Stimulated activated CD8-positive, alpha-beta memory T cell treated with anti-CD3 and anti-CD28 coated beads, Interleukin-4, amount 100 ng/mL, for 48 hours (primary cell): ENCODE measurements at regions not wholly inside any gene's neighbourhood (a gene's known extent, or its start where the extent isn't known, plus 50 kb on each side); places are given as distances from the start of the nearest gene placed in this dataset.

Experiments used
- DNase-seq: peaks from one replicate; pipeline ENCODE4 v3.0.0-alpha.2; 2020

DNA sequence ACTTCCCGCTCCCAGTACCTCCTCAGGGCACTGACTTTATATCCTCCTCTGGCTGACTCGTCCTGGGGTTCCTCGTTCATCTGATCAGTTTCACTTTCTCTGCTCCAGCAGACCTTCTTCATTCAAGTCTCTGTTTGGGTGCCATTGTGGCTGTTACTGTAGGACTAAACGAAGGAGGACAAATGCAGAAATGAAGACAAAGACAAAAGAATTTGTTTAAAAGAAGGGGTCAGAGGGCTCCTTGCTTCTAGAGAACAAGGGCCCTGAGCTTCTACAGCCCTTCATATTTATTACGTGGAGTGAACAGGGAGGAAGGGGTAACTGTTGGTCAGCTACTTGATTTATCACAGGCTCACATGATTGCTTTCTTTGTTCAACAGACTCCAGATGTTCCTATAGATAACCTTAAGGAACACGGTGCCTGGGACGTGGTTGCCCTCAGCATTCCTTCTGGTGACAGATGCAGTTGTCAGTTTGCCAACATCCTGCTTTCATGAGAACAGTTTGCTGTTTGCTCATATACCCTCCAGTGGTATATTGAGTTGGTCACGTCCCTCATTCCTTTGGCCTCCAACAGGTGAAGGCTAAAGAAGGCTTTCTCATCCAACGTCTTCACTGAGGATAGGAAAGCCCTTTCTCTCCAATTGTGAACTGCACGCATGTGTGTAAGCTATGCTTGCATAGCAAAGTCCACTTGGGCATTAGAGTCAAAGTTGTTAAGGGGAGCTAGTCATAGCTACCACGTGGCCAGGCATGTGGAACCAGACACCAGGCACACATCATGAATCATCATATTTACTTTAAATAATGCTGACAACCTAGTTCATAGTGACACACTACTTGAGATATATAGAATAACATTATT lies 69.1 kb upstream of the BTN3A2 start:
- DNase-seq = no peak

DNA sequence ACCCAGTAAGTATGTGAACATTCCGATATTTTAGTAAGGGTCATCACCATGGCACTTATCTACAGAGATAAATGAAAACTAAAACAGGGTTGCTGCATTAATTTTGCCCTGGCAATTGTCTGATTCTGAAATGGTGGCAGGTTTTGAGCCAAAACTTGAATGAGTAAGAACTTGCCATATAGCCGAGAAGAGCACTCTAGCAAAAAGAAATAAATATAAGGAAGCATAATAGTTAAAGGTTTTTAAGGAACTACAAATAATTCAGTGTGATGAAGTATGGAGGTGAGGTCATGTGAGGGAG lies 68.5 kb upstream of the BTN3A2 start:
- DNase-seq = no peak

DNA sequence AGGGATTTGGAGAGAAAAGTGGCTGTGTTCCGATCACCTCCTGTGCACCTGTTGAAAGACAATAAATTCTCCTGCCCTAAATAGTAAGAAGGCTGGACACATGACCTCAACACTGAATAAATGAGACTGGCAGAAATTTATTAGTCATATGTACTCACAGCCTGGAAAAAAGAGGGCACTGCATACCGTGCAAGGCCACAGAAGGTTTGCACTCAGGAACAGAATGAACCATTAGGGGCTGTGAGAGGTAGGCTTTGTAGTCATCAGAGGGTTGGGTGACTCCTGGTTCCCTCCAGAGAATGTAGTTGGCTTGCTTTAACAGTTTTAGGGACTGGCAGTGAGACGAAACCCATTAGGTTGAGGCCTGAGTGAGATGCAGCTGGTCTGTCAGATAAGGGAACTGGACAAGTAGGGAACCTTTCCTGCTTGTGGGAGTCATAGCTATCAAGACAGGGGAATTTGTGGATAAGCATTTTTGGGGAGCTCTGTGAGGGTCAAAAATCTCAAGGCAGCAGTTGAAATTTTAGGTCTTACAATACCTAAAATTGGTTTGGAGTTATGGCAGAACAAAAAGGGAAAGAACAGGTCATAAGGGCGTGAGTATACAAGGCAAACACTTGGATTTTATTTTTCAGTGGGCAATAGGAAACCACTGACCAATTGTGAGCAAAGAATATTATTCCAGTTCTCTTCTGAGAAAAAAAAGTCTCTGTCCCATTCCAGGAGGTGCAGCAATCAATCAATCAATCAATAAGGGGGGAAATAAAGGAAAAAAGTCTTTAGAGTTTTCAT lies 67.9 kb upstream of the BTN3A2 start:
- no peak for DNase-seq

DNA sequence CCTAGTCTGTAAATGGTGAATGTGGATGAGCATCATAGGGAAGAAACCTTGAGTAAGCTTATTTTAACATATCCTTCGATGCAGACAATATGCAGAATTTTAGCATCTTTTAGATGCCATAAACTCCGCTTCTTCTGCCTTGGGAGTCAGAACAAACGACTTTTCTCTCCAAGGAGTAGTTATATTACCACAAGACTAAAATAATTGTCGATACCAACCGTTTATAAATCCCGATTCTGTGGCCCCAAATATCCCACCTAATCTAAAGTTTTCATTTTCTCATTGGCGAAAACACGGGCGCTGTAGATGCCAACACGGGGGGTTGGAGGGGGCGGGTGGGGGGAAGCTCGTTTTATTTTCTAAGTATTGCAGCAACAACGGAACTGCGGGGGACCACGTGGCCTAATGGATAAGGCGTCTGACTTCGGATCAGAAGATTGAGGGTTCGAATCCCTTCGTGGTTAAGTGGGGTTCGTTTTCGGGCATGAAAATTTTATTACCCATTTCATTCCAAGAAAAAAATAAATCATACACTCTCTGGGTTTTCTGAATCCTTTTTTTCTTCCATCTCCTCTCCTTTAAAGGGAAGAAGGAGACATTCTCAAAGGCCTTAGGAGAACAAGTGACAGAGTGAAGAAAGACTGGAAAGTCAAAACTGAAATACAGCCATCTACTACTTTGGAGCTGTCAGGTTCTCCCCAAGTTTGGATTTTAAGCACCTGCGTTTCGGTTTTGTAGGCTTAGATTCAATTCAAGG lies 65.5 kb upstream of the BTN3A2 start:
- DNase-seq = peak; percentile 52

DNA sequence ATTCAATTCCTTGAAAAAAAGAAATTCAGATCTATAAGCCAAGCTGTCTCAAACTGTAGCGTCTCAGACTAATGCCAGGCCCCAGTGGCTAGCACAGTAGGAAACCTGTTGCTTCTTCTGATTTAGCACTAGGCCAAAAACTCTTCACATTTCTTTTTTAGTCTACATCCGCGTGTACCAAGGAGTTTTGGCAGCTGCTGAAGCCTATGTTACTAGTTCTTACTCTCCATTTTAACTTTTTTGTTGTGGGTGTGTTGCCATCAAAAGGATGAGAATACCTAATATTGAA lies 65.0 kb upstream of the BTN3A2 start:
- no peak for DNase-seq

DNA sequence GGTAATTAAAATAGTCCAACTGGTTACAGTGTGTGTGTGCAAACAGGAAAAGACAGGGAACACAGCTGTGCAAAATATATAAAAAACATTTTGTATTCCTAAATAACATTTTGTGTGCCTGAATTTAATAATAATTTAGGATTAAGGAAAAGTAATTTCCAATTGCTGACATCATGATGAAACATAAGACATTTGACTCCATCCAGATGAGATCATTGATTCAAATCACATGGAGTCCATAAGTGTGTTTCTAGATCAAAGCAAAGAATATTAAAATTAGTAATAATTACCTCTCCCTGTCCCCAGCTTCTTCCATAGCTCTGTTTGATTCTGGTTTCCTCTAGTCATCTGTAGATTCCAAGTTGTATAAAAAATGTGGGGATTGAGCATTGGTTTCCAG lies 64.6 kb upstream of the BTN3A2 start:
- no peak for DNase-seq

DNA sequence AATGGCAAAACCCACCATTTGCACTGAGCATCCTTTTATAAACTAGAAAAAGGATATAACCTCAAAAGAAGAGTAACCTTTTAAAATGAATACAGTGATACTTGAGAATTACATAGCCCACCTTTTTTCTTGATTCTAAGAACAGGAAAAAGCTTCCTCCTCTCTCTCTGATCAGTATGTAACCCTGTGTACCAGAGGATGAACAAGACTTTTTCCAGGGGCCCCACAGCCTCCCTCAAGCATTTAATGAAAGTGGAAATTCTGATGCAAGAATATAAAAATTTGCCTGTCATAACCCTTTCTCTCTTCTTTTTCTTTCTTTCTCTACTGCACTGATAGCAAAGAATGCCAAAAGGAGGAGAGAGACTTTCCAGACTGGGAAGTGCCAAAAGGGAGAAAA lies 64.2 kb upstream of the BTN3A2 start:
- DNase-seq = no peak

DNA sequence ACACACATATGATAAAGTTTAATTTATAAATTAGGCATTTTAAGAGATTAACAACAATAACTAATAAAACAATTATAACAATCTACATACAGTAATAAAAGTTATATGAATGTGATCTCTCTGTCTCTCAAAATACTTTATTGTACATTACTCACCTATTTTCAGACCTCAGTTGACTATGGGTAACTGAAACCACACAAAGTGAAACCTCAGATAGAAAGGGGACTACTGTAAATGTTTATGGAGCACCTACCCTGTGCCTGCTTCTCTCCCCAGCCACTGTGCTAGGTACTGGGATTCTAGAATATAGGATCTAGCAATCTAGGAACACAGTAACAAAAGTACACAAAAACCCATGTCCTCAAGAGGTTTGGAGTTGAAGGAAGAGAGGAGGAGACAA lies 63.4 kb upstream of the BTN3A2 start:
- DNase-seq = no peak

DNA sequence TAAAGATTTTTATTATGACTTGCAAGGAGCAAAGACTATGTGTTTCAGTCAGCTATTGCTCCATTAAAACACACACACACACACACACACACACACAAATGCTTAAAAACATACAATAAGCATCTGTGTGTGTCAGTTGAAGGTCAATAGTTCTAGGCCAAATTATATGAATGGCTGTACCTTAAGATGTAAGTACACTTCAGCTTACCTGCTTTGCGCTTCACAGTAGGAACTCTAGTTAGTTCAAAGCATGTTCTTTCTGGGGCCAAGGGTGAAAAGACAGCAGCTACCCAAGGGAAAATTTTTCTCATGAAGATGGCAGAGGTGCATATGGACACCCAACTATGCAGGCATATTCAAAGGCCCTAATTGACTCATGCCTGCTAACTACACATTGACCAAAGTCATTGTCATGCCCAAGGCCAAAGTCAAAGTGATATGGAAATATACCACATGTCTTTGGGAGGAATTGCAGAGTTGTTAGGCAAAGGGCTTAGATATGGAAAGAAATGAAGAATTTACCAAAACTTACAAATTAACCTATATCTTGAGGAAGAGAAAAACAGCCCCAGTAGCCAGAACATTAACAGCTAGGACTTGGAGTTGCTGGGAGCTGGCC lies 61.9 kb upstream of the BTN3A2 start:
- no peak for DNase-seq

DNA sequence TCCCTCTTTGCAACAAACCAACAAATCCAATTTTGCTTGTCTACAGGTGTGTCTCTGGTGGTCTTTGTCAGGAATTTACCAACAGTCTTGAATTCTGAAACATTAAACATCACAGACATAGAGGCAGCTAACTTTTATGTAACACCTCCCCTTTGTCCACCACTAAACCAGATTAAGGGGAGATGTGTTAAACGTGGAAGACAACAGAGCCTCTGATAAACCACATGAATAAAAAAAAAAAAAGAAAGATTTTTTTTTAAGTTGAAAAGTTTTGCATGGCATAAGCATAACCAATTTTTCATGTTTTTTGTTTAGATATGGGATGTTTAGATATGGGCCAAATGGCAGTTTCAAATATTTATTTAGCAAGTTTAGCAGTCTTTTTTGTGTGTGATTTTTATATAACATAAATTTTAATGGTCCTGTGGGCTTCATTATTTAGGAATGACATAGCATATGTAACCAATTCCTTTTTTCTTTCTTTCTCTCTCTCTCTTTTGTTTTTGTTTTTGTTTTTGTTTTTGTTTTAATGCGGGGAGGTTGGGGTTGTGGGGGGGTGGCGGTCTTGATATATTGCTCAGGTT lies 60.7 kb upstream of the BTN3A2 start:
- no peak for DNase-seq

DNA sequence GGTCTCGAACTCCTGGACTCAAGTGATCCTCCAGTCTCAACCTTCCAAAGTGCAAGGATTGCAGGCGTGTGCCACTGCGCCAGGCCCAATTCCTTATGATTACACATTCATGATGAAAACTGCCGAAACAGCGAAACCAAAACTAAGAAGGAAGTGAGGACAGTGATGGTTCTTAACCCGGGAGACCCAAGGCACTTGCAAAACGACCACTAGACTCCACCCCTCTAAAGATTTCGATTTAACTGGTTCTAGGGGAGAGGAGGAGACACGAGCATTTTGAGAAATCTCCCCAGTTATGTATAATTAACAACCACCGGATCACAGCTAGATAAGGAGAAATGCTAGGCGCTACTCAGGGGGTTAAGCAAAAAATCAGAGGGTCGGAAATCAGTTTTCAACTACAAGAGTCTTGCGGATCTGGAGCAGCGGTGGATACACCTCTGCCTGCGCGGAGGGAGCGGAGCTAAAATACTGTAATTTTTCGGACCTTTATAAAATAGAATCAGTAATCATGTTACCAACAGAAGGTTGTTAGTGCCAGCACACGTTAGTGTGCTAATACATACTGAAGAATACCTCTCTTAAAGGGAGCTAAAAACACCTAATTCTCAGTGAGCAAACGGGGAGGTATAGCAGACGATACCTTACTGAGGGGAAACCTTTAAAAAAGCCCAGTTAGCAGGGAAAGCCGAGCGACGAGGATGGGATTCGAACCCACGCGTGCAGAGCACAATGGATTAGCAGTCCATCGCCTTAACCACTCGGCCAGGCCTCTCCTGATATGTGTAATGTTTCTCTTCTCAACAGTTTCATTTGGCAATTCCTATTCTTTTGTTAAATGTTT lies 60.0 kb upstream of the BTN3A2 start:
- DNase-seq = peak; percentile 82

DNA sequence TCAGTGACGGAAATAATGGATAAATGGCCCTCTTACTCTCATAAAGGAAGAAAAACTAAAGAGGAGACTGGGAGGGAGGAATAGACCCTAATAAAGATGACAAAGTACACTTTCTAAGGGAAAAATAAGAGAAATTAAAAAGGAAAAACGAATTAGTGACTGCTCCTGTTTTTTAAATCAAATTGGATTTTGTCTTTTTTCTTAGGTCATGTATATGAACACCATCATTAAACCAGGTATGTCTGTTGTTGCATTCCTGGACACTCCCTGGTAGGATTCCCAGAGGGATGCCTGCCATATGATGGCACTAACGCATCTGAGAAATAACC lies 59.4 kb upstream of the BTN3A2 start:
- no peak for DNase-seq

DNA sequence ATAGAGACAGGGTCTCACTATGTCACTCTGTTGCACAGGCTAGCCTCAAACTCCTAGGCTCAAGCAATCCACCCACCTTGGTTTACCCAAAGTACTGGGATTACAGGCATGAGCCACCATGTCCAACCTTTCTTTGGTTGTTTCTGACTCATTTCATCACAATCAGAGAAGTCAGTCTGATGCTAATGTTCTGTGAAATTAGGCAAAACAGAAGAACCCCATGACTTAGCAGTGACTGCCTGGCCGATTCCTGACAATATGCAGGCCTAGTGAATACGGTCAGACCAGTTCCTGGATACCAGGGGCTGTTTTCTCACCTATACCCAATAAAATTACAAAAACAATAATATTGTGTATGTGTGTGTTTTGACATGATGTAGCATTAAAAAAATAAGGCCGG lies 58.8 kb upstream of the BTN3A2 start:
- DNase-seq = no peak

DNA sequence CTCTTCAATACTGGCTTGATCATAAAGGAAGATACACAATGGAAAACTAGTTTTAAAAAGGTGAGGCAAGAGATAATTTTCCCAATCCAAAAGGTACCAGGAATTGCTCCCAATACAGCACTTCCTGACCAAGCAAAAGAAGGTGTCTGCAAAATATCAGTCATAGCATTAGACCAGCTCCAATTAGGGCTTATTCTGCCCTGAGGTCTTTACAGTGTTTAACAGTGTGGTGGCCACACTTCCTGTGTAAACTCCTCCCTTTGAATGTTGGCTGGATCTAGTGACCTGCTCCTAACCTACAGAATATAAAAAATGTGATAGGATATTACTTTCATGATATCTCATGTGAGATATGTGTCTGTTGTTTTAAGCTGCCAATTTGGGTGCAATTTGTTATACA lies 57.1 kb upstream of the BTN3A2 start:
- no peak for DNase-seq

DNA sequence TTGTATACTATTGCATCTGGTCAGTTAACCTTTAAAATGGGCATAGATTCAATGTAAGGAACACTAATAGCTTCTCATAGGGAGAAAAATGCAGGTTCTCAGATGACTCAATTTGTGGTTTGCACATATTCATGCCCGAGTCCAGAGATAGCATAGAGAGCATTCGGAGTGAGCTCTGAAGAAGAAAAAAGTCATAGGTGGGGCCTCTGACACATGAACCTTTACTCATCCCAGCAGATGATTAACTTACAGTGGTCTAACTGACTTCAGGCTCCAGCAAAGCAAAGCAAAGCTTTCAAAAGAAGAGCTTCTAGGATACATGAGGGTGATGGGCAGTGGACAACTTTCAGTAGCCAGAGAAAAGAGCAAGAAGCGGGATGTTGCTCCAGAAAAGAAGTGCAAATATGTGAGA lies 55.3 kb upstream of the BTN3A2 start:
- no peak for DNase-seq

DNA sequence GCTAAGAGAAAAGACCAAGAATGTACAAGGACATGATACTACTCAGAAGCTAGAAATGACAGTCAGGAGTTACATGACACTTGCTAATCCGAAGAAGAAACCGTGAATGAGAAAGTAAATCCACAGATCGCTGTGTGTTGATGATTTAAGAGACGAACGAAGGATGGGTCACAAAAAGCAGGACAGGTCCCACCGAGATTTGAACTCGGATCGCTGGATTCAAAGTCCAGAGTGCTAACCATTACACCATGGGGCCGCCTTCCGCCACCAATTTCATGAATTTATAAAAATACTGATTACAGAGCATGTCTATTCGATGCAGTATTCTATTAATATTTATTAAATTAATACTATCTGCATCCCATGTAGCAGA lies 54.0 kb upstream of the BTN3A2 start:
- peak; percentile 79 for DNase-seq

DNA sequence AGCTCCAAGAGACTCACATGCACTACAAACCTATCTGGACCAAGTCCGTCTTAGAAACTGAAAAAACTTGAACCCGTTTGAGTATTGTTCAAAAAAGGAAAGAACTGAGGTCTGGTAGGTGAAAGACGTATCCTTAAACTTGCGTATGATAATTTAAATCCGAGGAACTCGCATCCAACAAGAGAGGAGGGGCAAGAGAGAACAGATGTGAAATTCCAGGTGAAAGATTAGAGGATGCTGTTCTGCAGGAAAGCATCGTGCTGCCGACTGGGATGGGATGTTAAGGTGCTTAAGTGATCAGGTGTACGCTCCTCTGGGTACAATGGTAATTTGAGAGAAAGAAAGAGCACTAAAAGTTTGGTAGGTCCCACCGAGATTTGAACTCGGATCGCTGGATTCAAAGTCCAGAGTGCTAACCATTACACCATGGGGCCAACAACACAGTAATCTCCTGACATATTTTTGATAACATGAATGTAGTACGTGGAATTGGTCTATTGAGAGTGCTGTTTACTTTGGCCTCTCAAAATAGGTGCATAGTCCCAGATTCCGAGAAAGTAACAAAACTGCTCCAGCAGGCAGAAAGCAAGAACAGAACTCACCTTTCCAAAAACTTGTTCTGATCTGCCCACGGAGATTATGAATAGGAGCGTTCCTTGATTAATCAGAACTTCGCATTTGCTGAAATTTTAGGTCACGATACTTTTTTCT lies 53.5 kb upstream of the BTN3A2 start:
- peak; percentile 72 for DNase-seq

DNA sequence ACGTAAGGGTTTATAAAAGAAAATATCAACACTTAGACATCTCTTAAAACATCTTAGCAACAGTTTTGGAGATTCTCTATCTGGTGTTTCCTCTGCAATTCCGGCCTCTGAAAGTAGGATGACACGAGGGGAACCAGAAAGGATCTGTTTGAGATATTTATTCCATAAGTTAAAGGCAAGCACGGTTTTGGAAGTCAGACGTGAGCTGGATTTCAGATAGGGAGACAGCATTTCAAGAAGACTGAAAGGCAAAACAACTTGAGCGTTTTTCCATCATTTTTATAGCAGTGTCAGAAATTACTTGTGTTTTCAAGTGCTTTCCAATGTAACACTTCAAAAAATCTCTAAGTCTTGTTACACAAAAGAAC lies 52.9 kb upstream of the BTN3A2 start:
- DNase-seq = no peak

DNA sequence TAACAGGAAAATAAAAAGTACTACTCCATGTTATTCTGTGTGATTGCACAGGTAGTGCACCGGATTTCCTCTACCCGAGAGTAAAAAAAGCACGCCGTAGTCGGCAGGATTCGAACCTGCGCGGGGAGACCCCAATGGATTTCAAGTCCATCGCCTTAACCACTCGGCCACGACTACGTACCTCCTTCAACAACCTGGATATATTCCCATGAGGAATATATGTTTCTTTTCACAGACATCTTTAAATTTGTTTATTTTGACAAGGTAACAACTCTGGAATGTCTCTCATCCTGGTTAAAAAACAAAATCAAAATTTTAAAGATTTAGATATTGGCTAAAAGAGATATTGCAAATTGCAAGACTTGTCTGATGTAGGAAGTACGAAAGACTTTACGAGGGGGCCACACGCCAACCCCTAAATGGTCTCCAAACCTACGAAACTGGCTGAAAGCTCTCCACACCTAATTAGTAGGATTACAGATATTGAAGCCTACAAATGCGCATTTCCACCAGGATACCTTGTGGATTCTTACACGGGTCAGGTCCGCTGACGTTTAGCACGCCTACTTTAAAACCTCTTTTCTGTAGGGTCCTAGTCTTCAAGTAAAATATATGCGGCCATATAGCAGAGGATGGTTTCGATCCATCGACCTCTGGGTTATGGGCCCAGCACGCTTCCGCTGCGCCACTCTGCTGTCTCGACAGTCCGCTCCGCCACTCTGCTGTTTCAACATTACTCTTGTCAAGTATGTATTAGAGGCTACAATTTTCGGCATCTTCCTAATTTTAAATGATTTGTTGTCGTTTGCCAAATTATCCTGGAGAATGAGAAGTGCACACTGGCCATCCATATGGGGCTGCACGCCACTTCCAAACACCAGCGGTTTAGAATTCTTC lies 52.2 kb upstream of the BTN3A2 start:
- peak; percentile 93 for DNase-seq
